ENCODE measurements at regions not wholly inside any gene's neighbourhood (a gene's known extent, or its start where the extent isn't known, plus 50 kb on each side); places are given as distances from the start of the nearest gene placed in this dataset.
"Not testable (repeated sequence)": the region's sequence is repeated elsewhere in the genome, so short reads cannot be mapped to it uniquely, and the experiment has no call there.

GRCh38 chrX:39497117-39497516 lies 600.6 kb downstream of the BCOR start:
- TF ChIP-seq CTCF (IDR thresholded peaks at IDR 0.05; ENCODE audit: low read depth, low read length, poor library complexity, severe bottlenecking); EZH2phosphoT487 (IDR thresholded peaks at IDR 0.05; ENCODE audit: borderline replicate concordance, low read length): not testable (repeated sequence)

Data from DOHH2 (cell line).